H1 (cell line): ENCODE measurements at regions not wholly inside any gene's neighbourhood (a gene's known extent, or its start where the extent isn't known, plus 50 kb on each side); places are given as distances from the start of the nearest gene placed in this dataset.

ENCODE experiments used
- CTCF ChIP-seq, 3 experiments: IDR thresholded peaks; 1 replicate in 2 of 3; 2 replicates in 1 of 3; pipeline versions ENCODE4 v1.5.1 to v1.6.1; 2011; ENCODE audit warnings: low read length in 3 of 3, mild to moderate bottlenecking in 3 of 3, inconsistent platforms in 2 of 3, low read depth in 1 of 3, moderate library complexity in 1 of 3; ENCODE audit not compliant: insufficient read depth in 1 of 3; ENCODE audit errors: control extremely low read depth in 1 of 3
- EZH2 ChIP-seq: fragments of 200-600 bp; sonication (generic); IDR thresholded peaks from 2 replicates; pipeline ENCODE4 v1.7.1; 2012; ENCODE audit warnings: low read depth, mild to moderate bottlenecking, moderate library complexity, low read length, inconsistent platforms; ENCODE audit not compliant: severe bottlenecking
- RNF2 ChIP-seq: fragments of 200-900, 300-1000 bp; sonication (generic); IDR thresholded peaks from 2 replicates; pipeline ENCODE4 v1.7.1; 2016; ENCODE audit warnings: borderline replicate concordance, low read depth, mild to moderate bottlenecking, antibody characterized with exemption, low read length; ENCODE audit not compliant: poor library complexity, severe bottlenecking; ENCODE audit errors: missing control alignments
- TAF1 ChIP-seq: IDR thresholded peaks from 2 replicates; pipeline ENCODE4 v1.6.1; 2011; ENCODE audit warnings: mild to moderate bottlenecking, low read depth, low read length

GRCh38 chr7:155899596-155899995 is 87.3 kb upstream of the SHH start:
- no peak for TF ChIP-seq RNF2
- TF ChIP-seq CTCF (IDR thresholded peaks at IDR 0.05; ENCODE audit: control extremely low read depth in 1 of 3, insufficient read depth in 1 of 3, low read depth in 1 of 3, low read length in 3 of 3), result no peak
- TF ChIP-seq EZH2, result no peak
- no peak for TF ChIP-seq TAF1
